ENCODE measurements at regions not wholly inside any gene's neighbourhood (a gene's known extent, or its start where the extent isn't known, plus 50 kb on each side); places are given as distances from the start of the nearest gene placed in this dataset.

GRCh38 chr2:176812246-176812775 lies 400.3 kb upstream of the HNRNPA3 start (continued):
- TF ChIP-seq POU6F1 (CRISPR knock-in tag; IDR thresholded peaks at IDR 0.05; ENCODE audit: borderline replicate concordance, low read depth), result no peak
- TF ChIP-seq ARNTL (CRISPR knock-in tag; IDR thresholded peaks at IDR 0.05; ENCODE audit: borderline replicate concordance, low read depth), result no peak
- TF ChIP-seq ZNF70 (CRISPR knock-in tag; IDR thresholded peaks at IDR 0.05), result no peak
- no peak for TF ChIP-seq ZNF565 (CRISPR knock-in tag; conservative IDR thresholded peaks at IDR 0.05; ENCODE audit: low read depth)
- no peak for TF ChIP-seq GLIS3 (CRISPR knock-in tag; IDR thresholded peaks at IDR 0.05)
- TF ChIP-seq OSR1 (CRISPR knock-in tag; IDR thresholded peaks at IDR 0.05), result no peak
- no peak for TF ChIP-seq RARB (CRISPR knock-in tag; IDR thresholded peaks at IDR 0.05)
- TF ChIP-seq CSRNP3 (CRISPR knock-in tag; IDR thresholded peaks at IDR 0.05), result no peak
- no peak for TF ChIP-seq BACH2 (CRISPR knock-in tag; IDR thresholded peaks at IDR 0.05; ENCODE audit: borderline replicate concordance)
- TF ChIP-seq ISL1 (CRISPR knock-in tag; IDR thresholded peaks at IDR 0.05), result no peak
- TF ChIP-seq PPARA (CRISPR knock-in tag; IDR thresholded peaks at IDR 0.05; ENCODE audit: borderline replicate concordance), result no peak
- no peak for TF ChIP-seq ZNF8 (CRISPR knock-in tag; IDR thresholded peaks at IDR 0.05)
- TF ChIP-seq ZFP3 (CRISPR knock-in tag; IDR thresholded peaks at IDR 0.05), result no peak
- no peak for TF ChIP-seq ZFP30 (CRISPR knock-in tag; IDR thresholded peaks at IDR 0.05)

GRCh38 chr2:176813156-176813555 lies 399.4 kb upstream of the HNRNPA3 start:
- no peak for ATAC-seq

More at GRCh38 chr2:176813156-176813555, 399.4 kb upstream of the HNRNPA3 start:
- TF ChIP-seq PATZ1 (CRISPR knock-in tag; IDR thresholded peaks at IDR 0.05; ENCODE audit: borderline replicate concordance) (no peak), TCF4 (CRISPR knock-in tag; IDR thresholded peaks at IDR 0.05; ENCODE audit: borderline replicate concordance) (no peak), ESRRG (CRISPR knock-in tag; IDR thresholded peaks at IDR 0.05) (no peak), SNAI2 (CRISPR knock-in tag; IDR thresholded peaks at IDR 0.05) (no peak), ZFP3 (CRISPR knock-in tag; IDR thresholded peaks at IDR 0.05) (no peak), CREB5 (CRISPR knock-in tag; IDR thresholded peaks at IDR 0.05; ENCODE audit: low read depth) (no peak), CSDC2 (CRISPR knock-in tag; IDR thresholded peaks at IDR 0.05) (no peak), ZFP30 (CRISPR knock-in tag; IDR thresholded peaks at IDR 0.05) (no peak), TSHZ2 (CRISPR knock-in tag; IDR thresholded peaks at IDR 0.05) (no peak), RARB (CRISPR knock-in tag; IDR thresholded peaks at IDR 0.05) (no peak)
